HPDE6-E6E7 (cell line): ENCODE measurements at regions not wholly inside any gene's neighbourhood (a gene's known extent, or its start where the extent isn't known, plus 50 kb on each side); places are given as distances from the start of the nearest gene placed in this dataset.

Source experiments
- DNase-seq: peaks from one replicate; pipeline ENCODE4 v3.0.0; 2011; ENCODE audit warnings: missing footprints; ENCODE audit errors: extremely low spot score

GRCh38 chr10:105793071-105793470 is 1152.0 kb downstream of the SORCS3 start:
- DNase-seq, result no peak

GRCh38 chr10:105785721-105786120 is 1144.6 kb downstream of the SORCS3 start:
- DNase-seq, result no peak

- no peak for DNase-seq
These were observed 1142.9 kb downstream of the SORCS3 start for GRCh38 chr10:105783936-105784483.

- no peak for DNase-seq
These were observed 1133.8 kb downstream of the SORCS3 start for GRCh38 chr10:105774881-105775280.

GRCh38 chr10:105774351-105774750 is 1133.3 kb downstream of the SORCS3 start:
- no peak for DNase-seq

- DNase-seq, result no peak
These were observed 1129.6 kb downstream of the SORCS3 start for GRCh38 chr10:105770524-105771212.

GRCh38 chr10:105769248-105770184 is 1128.4 kb downstream of the SORCS3 start:
- DNase-seq, result no peak

- no peak for DNase-seq
These were observed 1122.5 kb downstream of the SORCS3 start for GRCh38 chr10:105763611-105764010.

GRCh38 chr10:105761576-105762260 is 1120.6 kb downstream of the SORCS3 start:
- DNase-seq, result no peak

- DNase-seq, result no peak
These were observed 1118.6 kb downstream of the SORCS3 start for GRCh38 chr10:105759669-105760068.

GRCh38 chr10:105758209-105758998 is 1117.3 kb downstream of the SORCS3 start:
- no peak for DNase-seq

- DNase-seq, result no peak
These were observed 1116.2 kb downstream of the SORCS3 start for GRCh38 chr10:105757302-105757701.

GRCh38 chr10:105756386-105756785 is 1115.3 kb downstream of the SORCS3 start:
- DNase-seq, result no peak

- no peak for DNase-seq
These were observed 1110.6 kb downstream of the SORCS3 start for GRCh38 chr10:105751688-105752087.

GRCh38 chr10:105745596-105746148 is 1104.6 kb downstream of the SORCS3 start:
- no peak for DNase-seq

- DNase-seq, result no peak
These were observed 1102.4 kb downstream of the SORCS3 start for GRCh38 chr10:105743343-105744056.

- no peak for DNase-seq
These were observed 1101.8 kb downstream of the SORCS3 start for GRCh38 chr10:105742923-105743322.

GRCh38 chr10:105742184-105742583 is 1101.1 kb downstream of the SORCS3 start:
- no peak for DNase-seq

GRCh38 chr10:105734479-105734878 is 1093.4 kb downstream of the SORCS3 start:
- no peak for DNase-seq

- no peak for DNase-seq
These were observed 1092.8 kb downstream of the SORCS3 start for GRCh38 chr10:105733924-105734323.
